Fibroblast of pulmonary artery (primary cell): ENCODE measurements at regions not wholly inside any gene's neighbourhood (a gene's known extent, or its start where the extent isn't known, plus 50 kb on each side); places are given as distances from the start of the nearest gene placed in this dataset.

Experiments
- DNase-seq: peaks from one replicate; pipeline ENCODE4 v3.0.0-alpha.2; 2010; ENCODE audit warnings: low read depth
- H3K4me3 ChIP-seq: replicated peaks from 2 replicates; pipeline ENCODE4 v1.5.1; 2011; ENCODE audit warnings: low read depth, mild to moderate bottlenecking, control low read depth, low read length, moderate library complexity
- CTCF ChIP-seq: IDR thresholded peaks from 2 replicates; pipeline ENCODE4 v1.5.1; 2011; ENCODE audit warnings: mild to moderate bottlenecking, control low read depth, low read length, inconsistent platforms; ENCODE audit errors: missing control alignments

GRCh38 chr3:24763393-24763792 lies 268.7 kb upstream of the THRB start:
- TF ChIP-seq CTCF: no peak
- DNase-seq: no peak
- no peak overlapping the region for H3K4me3 ChIP-seq

GRCh38 chr3:24764236-24764915 lies 269.7 kb upstream of the THRB start:
- no peak for DNase-seq
- TF ChIP-seq CTCF: no peak
- H3K4me3 ChIP-seq: no peak overlapping the region

GRCh38 chr3:24765399-24765798 lies 270.7 kb upstream of the THRB start:
- no peak overlapping the region for H3K4me3 ChIP-seq
- TF ChIP-seq CTCF: no peak
- no peak for DNase-seq

GRCh38 chr3:24769918-24770317 lies 275.3 kb upstream of the THRB start:
- no peak for TF ChIP-seq CTCF
- H3K4me3 ChIP-seq: no peak overlapping the region
- DNase-seq: no peak

- DNase-seq: peak; percentile 65
- H3K4me3 ChIP-seq: no peak overlapping the region
- TF ChIP-seq CTCF: peak; percentile 76
Measured at GRCh38 chr3:24773798-24774197, 279.1 kb upstream of the THRB start.

- no peak for TF ChIP-seq CTCF
- DNase-seq: no peak
- H3K4me3 ChIP-seq: no peak overlapping the region
Measured at GRCh38 chr3:24780991-24781390, 286.3 kb upstream of the THRB start.

- DNase-seq: no peak
- no peak for TF ChIP-seq CTCF
- H3K4me3 ChIP-seq: no peak overlapping the region
Measured at GRCh38 chr3:24781454-24781853, 286.8 kb upstream of the THRB start.
